Stomach (tissue), 4 donors: ENCODE measurements at regions not wholly inside any gene's neighbourhood (a gene's known extent, or its start where the extent isn't known, plus 50 kb on each side); places are given as distances from the start of the nearest gene placed in this dataset.

ENCODE experiments used
- EP300 ChIP-seq: sonication (generic); formaldehyde crosslinking; IDR thresholded peaks from one replicate; pipeline ENCODE4 v1.6.1; 2017; ENCODE audit warnings: antibody characterized with exemption
- POLR2A ChIP-seq, 4 donors: fragments of 450-650 bp; IDR thresholded peaks; one replicate each; pipeline ENCODE4 v1.6.1; 2016; ENCODE audit warnings: antibody characterized with exemption in 4 of 4, control low read depth in 2 of 4, mild to moderate bottlenecking in 1 of 4, moderate library complexity in 1 of 4
- TF ChIP-seq, protein P1 (sequence below), 7 experiments: fragments of 450-650 bp in 4 of 7; fragments of 200-600 bp in 3 of 7; sonication (generic) in 3 of 7; IDR thresholded peaks; one replicate each; pipeline ENCODE4 v1.5.1; 2016 to 2019; ENCODE audit warnings: antibody characterized with exemption in 7 of 7, control low read depth in 2 of 7, mild to moderate bottlenecking in 1 of 7

GRCh38 chr6:139713900-139714506 is 339.6 kb upstream of the CITED2 start:
- no peak for TF ChIP-seq POLR2A (IDR thresholded peaks at IDR 0.05)
- TF ChIP-seq, protein P1, sequence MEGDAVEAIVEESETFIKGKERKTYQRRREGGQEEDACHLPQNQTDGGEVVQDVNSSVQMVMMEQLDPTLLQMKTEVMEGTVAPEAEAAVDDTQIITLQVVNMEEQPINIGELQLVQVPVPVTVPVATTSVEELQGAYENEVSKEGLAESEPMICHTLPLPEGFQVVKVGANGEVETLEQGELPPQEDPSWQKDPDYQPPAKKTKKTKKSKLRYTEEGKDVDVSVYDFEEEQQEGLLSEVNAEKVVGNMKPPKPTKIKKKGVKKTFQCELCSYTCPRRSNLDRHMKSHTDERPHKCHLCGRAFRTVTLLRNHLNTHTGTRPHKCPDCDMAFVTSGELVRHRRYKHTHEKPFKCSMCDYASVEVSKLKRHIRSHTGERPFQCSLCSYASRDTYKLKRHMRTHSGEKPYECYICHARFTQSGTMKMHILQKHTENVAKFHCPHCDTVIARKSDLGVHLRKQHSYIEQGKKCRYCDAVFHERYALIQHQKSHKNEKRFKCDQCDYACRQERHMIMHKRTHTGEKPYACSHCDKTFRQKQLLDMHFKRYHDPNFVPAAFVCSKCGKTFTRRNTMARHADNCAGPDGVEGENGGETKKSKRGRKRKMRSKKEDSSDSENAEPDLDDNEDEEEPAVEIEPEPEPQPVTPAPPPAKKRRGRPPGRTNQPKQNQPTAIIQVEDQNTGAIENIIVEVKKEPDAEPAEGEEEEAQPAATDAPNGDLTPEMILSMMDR (IDR thresholded peaks at IDR 0.05), result no peak
- TF ChIP-seq EP300, result no peak
